Stimulated activated CD8-positive, alpha-beta memory T cell treated with anti-CD3 and anti-CD28 coated beads, Interleukin-4, amount 100 ng/mL, for 48 hours (primary cell): ENCODE measurements at regions not wholly inside any gene's neighbourhood (a gene's known extent, or its start where the extent isn't known, plus 50 kb on each side); places are given as distances from the start of the nearest gene placed in this dataset.

Experiments used
- DNase-seq: peaks from one replicate; pipeline ENCODE4 v3.0.0-alpha.2; 2020

- DNase-seq = no peak
Measured at GRCh38 chrX:134747006-134747405, 50.0 kb downstream of the PABIR2 start.

- no peak for DNase-seq
Measured at GRCh38 chrX:134746410-134746785, 50.6 kb downstream of the PABIR2 start.

GRCh38 chrX:134745636-134746409, 51.2 kb downstream of the PABIR2 start:
- no peak for DNase-seq

GRCh38 chrX:134743091-134743490, 53.9 kb downstream of the PABIR2 start:
- DNase-seq = no peak

- DNase-seq = no peak
Measured at GRCh38 chrX:134742573-134742972, 54.4 kb downstream of the PABIR2 start.

GRCh38 chrX:134741746-134742145, 55.3 kb downstream of the PABIR2 start:
- no peak for DNase-seq

GRCh38 chrX:134738986-134739740, 57.8 kb downstream of the PABIR2 start:
- DNase-seq = no peak

GRCh38 chrX:134738445-134738844, 58.6 kb downstream of the PABIR2 start:
- no peak for DNase-seq

GRCh38 chrX:134737721-134738369, 59.2 kb downstream of the PABIR2 start:
- DNase-seq = no peak

- no peak for DNase-seq
Measured at GRCh38 chrX:134737061-134737460, 59.9 kb downstream of the PABIR2 start.

GRCh38 chrX:134736356-134736755, 60.6 kb downstream of the PABIR2 start:
- no peak for DNase-seq

- no peak for DNase-seq
Measured at GRCh38 chrX:134735015-134735414, 62.0 kb downstream of the PABIR2 start.

GRCh38 chrX:134734466-134734952, 62.5 kb downstream of the PABIR2 start:
- no peak for DNase-seq

- DNase-seq = no peak
Measured at GRCh38 chrX:134733591-134733990, 63.4 kb downstream of the PABIR2 start.

- no peak for DNase-seq
Measured at GRCh38 chrX:134732676-134733075, 64.3 kb downstream of the PABIR2 start.

- no peak for DNase-seq
Measured at GRCh38 chrX:134732152-134732551, 64.9 kb downstream of the PABIR2 start.

GRCh38 chrX:134727363-134727762, 69.1 kb upstream of the PLAC1 start:
- no peak for DNase-seq

- DNase-seq = no peak
Measured at GRCh38 chrX:134725103-134725690, 66.9 kb upstream of the PLAC1 start.

- DNase-seq = no peak
Measured at GRCh38 chrX:134721766-134722532, 63.7 kb upstream of the PLAC1 start.

GRCh38 chrX:134718966-134719317, 60.7 kb upstream of the PLAC1 start:
- peak; percentile 33 for DNase-seq

GRCh38 chrX:134718105-134718965, 60.1 kb upstream of the PLAC1 start:
- DNase-seq = no peak

- no peak for DNase-seq
Measured at GRCh38 chrX:134717698-134718097, 59.4 kb upstream of the PLAC1 start.
